Tibial nerve (tissue), 4 donors: ENCODE measurements at regions not wholly inside any gene's neighbourhood (a gene's known extent, or its start where the extent isn't known, plus 50 kb on each side); places are given as distances from the start of the nearest gene placed in this dataset.

Experiments used
- CTCF ChIP-seq, 5 experiments: fragments of 200-600 bp in 3 of 5; fragments of 450-650 bp in 2 of 5; sonication (generic) in 3 of 5; IDR thresholded peaks; one replicate each; pipeline ENCODE4 v1.5.1; 2016 to 2019; ENCODE audit warnings: antibody characterized with exemption in 5 of 5, mild to moderate bottlenecking in 3 of 5, moderate library complexity in 2 of 5
- EP300 ChIP-seq, 2 donors: sonication (generic); formaldehyde crosslinking; IDR thresholded peaks; one replicate each; pipeline ENCODE4 v1.6.1; 2017; ENCODE audit warnings: antibody characterized with exemption in 2 of 2, mild to moderate bottlenecking in 1 of 2
- POLR2A ChIP-seq, 2 donors: fragments of 450-650 bp; IDR thresholded peaks; one replicate each; pipeline ENCODE4 v1.6.1; 2017; ENCODE audit warnings: antibody characterized with exemption in 2 of 2, mild to moderate bottlenecking in 2 of 2, moderate library complexity in 2 of 2

- no peak for TF ChIP-seq CTCF (IDR thresholded peaks at IDR 0.05)
- no peak for TF ChIP-seq POLR2A (IDR thresholded peaks at IDR 0.05)
- TF ChIP-seq EP300 (IDR thresholded peaks at IDR 0.05): no peak
These were observed 63.1 kb downstream of the RHOB start for GRCh38 chr2:20509770-20510490.
